ENCODE measurements at regions not wholly inside any gene's neighbourhood (a gene's known extent, or its start where the extent isn't known, plus 50 kb on each side); places are given as distances from the start of the nearest gene placed in this dataset.

DNA sequence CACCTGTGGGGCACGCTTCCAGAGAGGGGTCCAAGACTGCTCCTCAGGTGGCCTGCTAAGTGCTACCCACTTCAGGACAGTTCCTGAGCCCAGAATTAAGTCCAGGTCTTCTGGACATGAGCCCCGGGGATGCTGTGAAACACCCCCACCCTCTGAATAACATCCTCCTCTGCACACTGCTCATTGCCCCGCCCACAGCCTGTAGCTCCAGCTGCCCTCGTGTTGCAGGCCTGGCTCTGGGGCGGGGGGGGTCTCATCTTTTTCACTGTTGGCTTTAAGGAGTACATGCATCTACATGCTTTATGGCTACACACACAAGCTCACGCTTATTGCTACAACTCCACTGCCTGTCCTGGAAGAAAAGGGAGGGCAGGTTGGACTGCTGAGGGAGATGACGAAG, 92.8 kb downstream of the PTGR3 start:
- TF ChIP-seq EZH2 (IDR thresholded peaks at IDR 0.05; ENCODE audit: insufficient read depth, poor library complexity, severe bottlenecking) (no peak), EZH2phosphoT487 (IDR thresholded peaks at IDR 0.05; ENCODE audit: insufficient read depth, low read depth) (no peak)
- Histone ChIP-seq H3K4me3 (no peak overlapping the region), H4K20me1 (ENCODE audit: insufficient read depth) (no peaks in the 10 kb centered on the region), H3K9ac (no peak overlapping the region), H3K4me2 (ENCODE audit: unreplicated experiment) (no peak overlapping the region), H3K9me3 (ENCODE audit: low read depth) (no peaks in the 10 kb centered on the region), H3K79me2 (ENCODE audit: insufficient read depth) (no peaks in the 10 kb centered on the region), H3K36me3 (ENCODE audit: low read depth) (no peaks in the 10 kb centered on the region), H3K4me1 (ENCODE audit: insufficient read depth) (no peaks in the 10 kb centered on the region), H2AFZ (no peak overlapping the region), H3K27me3 (replicated peaks; ENCODE audit: insufficient read depth) (no peaks in the 10 kb centered on the region; the same call in 1 of the 2 replicates), H3K9me2 (ENCODE audit: insufficient read depth) (no peaks in the 10 kb centered on the region), H3F3A (ENCODE audit: insufficient read depth) (no peaks in the 10 kb centered on the region), H3K27ac (no peak overlapping the region)
- DNase-seq = no peak
- WGBS, 2 experiments (ENCODE audit: low coverage in 1 of 2, low lambda C conversion rate in 2 of 2, missing lambda C conversion rate in 2 of 2) = 29 to 55% methylated on average over 5 to 7 of the region's 7 CpGs
- in situ Hi-C loops (cut with MboI) = no loop called here

DNA sequence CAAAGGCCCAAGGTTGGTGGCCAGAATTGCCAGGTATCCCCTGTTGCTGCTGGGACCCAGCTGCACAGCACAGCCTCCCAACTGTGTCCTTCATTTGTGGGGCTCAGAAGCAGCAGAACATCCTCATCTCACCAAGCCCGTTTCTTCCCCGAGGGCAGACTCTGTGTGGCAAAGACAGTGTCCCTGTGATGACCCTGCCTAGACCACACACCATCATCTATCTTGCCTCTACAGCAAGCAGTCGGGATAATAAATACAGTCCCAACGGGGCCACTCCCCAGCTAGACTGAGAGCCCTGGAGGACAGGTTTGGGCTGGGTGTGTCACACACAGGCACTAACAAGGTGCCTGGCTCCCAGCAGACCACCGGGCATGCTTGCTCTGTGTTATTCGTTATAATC, 93.4 kb downstream of the PTGR3 start:
- in situ Hi-C loops (cut with MboI) = no loop called here
- H2AFZ ChIP-seq = no peak overlapping the region
- WGBS, 2 experiments (ENCODE audit: low coverage in 1 of 2, low lambda C conversion rate in 2 of 2, missing lambda C conversion rate in 2 of 2) = 35 to 48% methylated on average over 6 of the region's 6 CpGs

More for the DNA sequence above, 93.4 kb downstream of the PTGR3 start:
- Histone ChIP-seq H3K4me1 (ENCODE audit: insufficient read depth) (no peaks in the 10 kb centered on the region), H3K27me3 (replicated peaks; ENCODE audit: insufficient read depth) (no peaks in the 10 kb centered on the region; the same call in 1 of the 2 replicates), H3K9ac (no peak overlapping the region), H3K27ac (no peak overlapping the region), H4K20me1 (ENCODE audit: insufficient read depth) (no peaks in the 10 kb centered on the region), H3K9me2 (ENCODE audit: insufficient read depth) (no peaks in the 10 kb centered on the region), H3K4me2 (ENCODE audit: unreplicated experiment) (no peak overlapping the region), H3K36me3 (ENCODE audit: low read depth) (no peaks in the 10 kb centered on the region), H3K4me3 (no peak overlapping the region), H3F3A (ENCODE audit: insufficient read depth) (no peaks in the 10 kb centered on the region), H3K79me2 (ENCODE audit: insufficient read depth) (no peaks in the 10 kb centered on the region), H3K9me3 (ENCODE audit: low read depth) (no peaks in the 10 kb centered on the region)
- DNase-seq = no peak
- TF ChIP-seq EZH2 (IDR thresholded peaks at IDR 0.05; ENCODE audit: insufficient read depth, poor library complexity, severe bottlenecking) (no peak), EZH2phosphoT487 (IDR thresholded peaks at IDR 0.05; ENCODE audit: insufficient read depth, low read depth) (no peak)

Data from GM23248 (cell line).